Smooth muscle cell (in vitro differentiated cells): ENCODE measurements at regions not wholly inside any gene's neighbourhood (a gene's known extent, or its start where the extent isn't known, plus 50 kb on each side); places are given as distances from the start of the nearest gene placed in this dataset.
"Not testable (repeated sequence)": the region's sequence is repeated elsewhere in the genome, so short reads cannot be mapped to it uniquely, and the experiment has no call there.

Source experiments
- DNase-seq: peaks from one replicate; lab custom pipeline; 2025; ENCODE audit not compliant: unreplicated experiment; lab: John Stamatoyannopoulos, UW
- H2AFZ ChIP-seq: fragments of 200-600 bp; sonication (generic); 2 replicates; pipeline ENCODE4 v1.6.0; 2016; ENCODE audit warnings: antibody characterized with exemption, low read depth, mild to moderate bottlenecking
- H3F3A ChIP-seq: fragments of 200-600 bp; sonication (generic); 2 replicates; pipeline ENCODE4 v1.6.0; 2017; ENCODE audit warnings: antibody characterized with exemption, low read depth
- H3K27ac ChIP-seq: fragments of 200-600 bp; sonication (generic); 2 replicates; pipeline ENCODE4 v1.5.1; 2016; ENCODE audit warnings: low read depth, mild to moderate bottlenecking
- H3K27me3 ChIP-seq: fragments of 200-600 bp; sonication (generic); 2 replicates; pipeline ENCODE4 v1.6.1; 2016; ENCODE audit warnings: low read depth, mild to moderate bottlenecking
- H3K36me3 ChIP-seq: fragments of 200-600 bp; sonication (generic); 2 replicates; pipeline ENCODE4 v1.5.1; 2016; ENCODE audit warnings: low read depth
- H3K4me1 ChIP-seq: fragments of 200-600 bp; sonication (generic); 2 replicates; pipeline ENCODE4 v1.5.1; 2016; ENCODE audit warnings: low read depth
- H3K4me2 ChIP-seq: fragments of 200-600 bp; sonication (generic); 2 replicates; pipeline ENCODE4 v1.6.0; 2016; ENCODE audit warnings: mild to moderate bottlenecking
- H3K4me3 ChIP-seq: fragments of 200-600 bp; sonication (generic); 2 replicates; pipeline ENCODE4 v1.5.1; 2016; ENCODE audit warnings: mild to moderate bottlenecking
- H3K79me2 ChIP-seq: fragments of 200-600 bp; sonication (generic); 2 replicates; pipeline ENCODE4 v1.6.0; 2016; ENCODE audit warnings: low read depth, mild to moderate bottlenecking
- H3K9ac ChIP-seq: fragments of 200-600 bp; sonication (generic); 2 replicates; pipeline ENCODE4 v1.6.0; 2016; ENCODE audit warnings: low read depth
- H3K9me3 ChIP-seq: fragments of 200-600 bp; sonication (generic); replicated peaks from 2 replicates; pipeline ENCODE4 v1.5.1; 2016; ENCODE audit warnings: low read depth
- H4K20me1 ChIP-seq: fragments of 200-600 bp; sonication (generic); 2 replicates; pipeline ENCODE4 v1.6.0; 2016; ENCODE audit warnings: low read depth
- CTCF ChIP-seq: fragments of 200-600 bp; sonication (generic); IDR thresholded peaks from 2 replicates; pipeline ENCODE4 v1.5.1; 2017; ENCODE audit warnings: borderline replicate concordance, mild to moderate bottlenecking, antibody characterized with exemption; ENCODE audit not compliant: insufficient read depth, poor library complexity, severe bottlenecking
- WGBS: methylation state at CpG from one replicate; pipeline ENCODE4 v1.1.7; 2016; ENCODE audit warnings: low lambda C conversion rate; 5-methylcytosine and 5-hydroxymethylcytosine counted together

GRCh38 chr15:72847033-72847432 is 63.5 kb upstream of the ADPGK start:
- Histone ChIP-seq H3K4me2 (no peak overlapping the region), H3K4me3 (no peak overlapping the region), H4K20me1 (no peaks in the 10 kb centered on the region), H3K27me3 (peaks cover 7% of the 10 kb centered on the region), H3F3A (no peaks in the 10 kb centered on the region), H2AFZ (no peak overlapping the region), H3K79me2 (no peaks in the 10 kb centered on the region), H3K36me3 (no peaks in the 10 kb centered on the region), H3K4me1 (no peaks in the 10 kb centered on the region), H3K27ac (no peak overlapping the region), H3K9me3 (no peaks in the 10 kb centered on the region), H3K9ac (no peak overlapping the region)
- WGBS: 90% methylated on average over 3 of the region's 4 CpGs
- no peak for DNase-seq
- no peak for TF ChIP-seq CTCF

- H3K4me1 ChIP-seq: no peaks in the 10 kb centered on the region
- no peak overlapping the region for H3K4me2 ChIP-seq
- H2AFZ ChIP-seq: no peak overlapping the region
- TF ChIP-seq CTCF: no peak
- DNase-seq: no peak
- H3K27me3 ChIP-seq: peaks cover 8% of the 10 kb centered on the region
- no peak overlapping the region for H3K4me3 ChIP-seq
- H3K79me2 ChIP-seq: no peaks in the 10 kb centered on the region
- no peak overlapping the region for H3K9ac ChIP-seq
- H4K20me1 ChIP-seq: no peaks in the 10 kb centered on the region
- H3K27ac ChIP-seq: no peak overlapping the region
- no peaks in the 10 kb centered on the region for H3K9me3 ChIP-seq
- H3K36me3 ChIP-seq: no peaks in the 10 kb centered on the region
- no peaks in the 10 kb centered on the region for H3F3A ChIP-seq
These were observed 62.4 kb upstream of the ADPGK start for GRCh38 chr15:72845981-72846383.

- Histone ChIP-seq H3K4me2 (no peak overlapping the region), H3K79me2 (no peaks in the 10 kb centered on the region), H3K9ac (no peak overlapping the region), H3K4me1 (no peaks in the 10 kb centered on the region), H3K36me3 (no peaks in the 10 kb centered on the region), H3K9me3 (no peaks in the 10 kb centered on the region), H3F3A (no peaks in the 10 kb centered on the region), H3K4me3 (no peak overlapping the region), H2AFZ (no peak overlapping the region), H3K27me3 (peaks cover 9% of the 10 kb centered on the region), H3K27ac (no peak overlapping the region), H4K20me1 (no peaks in the 10 kb centered on the region)
- WGBS: 92% methylated on average over 1 of the region's 1 CpG
- TF ChIP-seq CTCF: no peak
- DNase-seq: no peak
These were observed 60.5 kb upstream of the ADPGK start for GRCh38 chr15:72844067-72844466.

GRCh38 chr15:72843340-72843739 is 59.8 kb upstream of the ADPGK start:
- not testable (repeated sequence) for H3K4me1 ChIP-seq, H3K79me2 ChIP-seq, DNase-seq, H2AFZ ChIP-seq, H3K27me3 ChIP-seq, H3F3A ChIP-seq, H3K27ac ChIP-seq, H3K4me3 ChIP-seq, H3K4me2 ChIP-seq, H3K9me3 ChIP-seq, H4K20me1 ChIP-seq, H3K36me3 ChIP-seq, H3K9ac ChIP-seq
- WGBS: 98% methylated on average over 4 of the region's 4 CpGs
